Liver (tissue), 3 donors: ENCODE measurements at regions not wholly inside any gene's neighbourhood (a gene's known extent, or its start where the extent isn't known, plus 50 kb on each side); places are given as distances from the start of the nearest gene placed in this dataset.
"Not testable (repeated sequence)": the region's sequence is repeated elsewhere in the genome, so short reads cannot be mapped to it uniquely, and the experiment has no call there.

Source experiments
- GABPA ChIP-seq, 2 donors: IDR thresholded peaks in 1 of 2; conservative IDR thresholded peaks in 1 of 2; 2 replicates each; pipeline ENCODE4 v1.6.1; 2016; ENCODE audit warnings: antibody characterized with exemption in 2 of 2, mild to moderate bottlenecking in 1 of 2, moderate library complexity in 1 of 2
- JUND ChIP-seq, 2 donors: IDR thresholded peaks; 2 replicates each; pipeline ENCODE4 v1.6.1; 2016; ENCODE audit warnings: antibody characterized with exemption in 2 of 2
- NR2F2 ChIP-seq: IDR thresholded peaks from 2 replicates; pipeline ENCODE4 v1.6.1; 2016; ENCODE audit warnings: antibody characterized with exemption
- RAD21 ChIP-seq, 2 donors: IDR thresholded peaks; 2 replicates each; pipeline ENCODE4 v1.6.1; 2016; ENCODE audit warnings: antibody characterized with exemption in 2 of 2, mild to moderate bottlenecking in 2 of 2
- RXRA ChIP-seq, 2 donors: IDR thresholded peaks; 2 replicates each; pipeline ENCODE4 v1.6.1; 2017 to 2018; ENCODE audit warnings: antibody characterized with exemption in 2 of 2, mild to moderate bottlenecking in 1 of 2
- TAF1 ChIP-seq: conservative IDR thresholded peaks from 2 replicates; pipeline ENCODE4 v1.6.1; 2016; ENCODE audit warnings: antibody characterized with exemption, mild to moderate bottlenecking
- YY1 ChIP-seq: IDR thresholded peaks from 2 replicates; pipeline ENCODE4 v1.6.1; 2016; ENCODE audit warnings: antibody characterized with exemption, mild to moderate bottlenecking
- TF ChIP-seq, protein P1 (sequence below): fragments of 150-350 bp; IDR thresholded peaks from 2 replicates; pipeline ENCODE4 v1.5.1; 2017; ENCODE audit warnings: improper control_type of control experiment, low read depth, low read length; ENCODE audit not compliant: missing input control
- TF ChIP-seq, protein P2 (sequence below): IDR thresholded peaks from 2 replicates; pipeline ENCODE4 v1.6.1; 2016; ENCODE audit warnings: antibody characterized with exemption
- TF ChIP-seq, protein P3 (sequence below): IDR thresholded peaks from 2 replicates; pipeline ENCODE4 v1.6.1; 2016; ENCODE audit warnings: antibody characterized with exemption, mild to moderate bottlenecking
- donor health status: healthy.
- donor health status: healthy.

DNA sequence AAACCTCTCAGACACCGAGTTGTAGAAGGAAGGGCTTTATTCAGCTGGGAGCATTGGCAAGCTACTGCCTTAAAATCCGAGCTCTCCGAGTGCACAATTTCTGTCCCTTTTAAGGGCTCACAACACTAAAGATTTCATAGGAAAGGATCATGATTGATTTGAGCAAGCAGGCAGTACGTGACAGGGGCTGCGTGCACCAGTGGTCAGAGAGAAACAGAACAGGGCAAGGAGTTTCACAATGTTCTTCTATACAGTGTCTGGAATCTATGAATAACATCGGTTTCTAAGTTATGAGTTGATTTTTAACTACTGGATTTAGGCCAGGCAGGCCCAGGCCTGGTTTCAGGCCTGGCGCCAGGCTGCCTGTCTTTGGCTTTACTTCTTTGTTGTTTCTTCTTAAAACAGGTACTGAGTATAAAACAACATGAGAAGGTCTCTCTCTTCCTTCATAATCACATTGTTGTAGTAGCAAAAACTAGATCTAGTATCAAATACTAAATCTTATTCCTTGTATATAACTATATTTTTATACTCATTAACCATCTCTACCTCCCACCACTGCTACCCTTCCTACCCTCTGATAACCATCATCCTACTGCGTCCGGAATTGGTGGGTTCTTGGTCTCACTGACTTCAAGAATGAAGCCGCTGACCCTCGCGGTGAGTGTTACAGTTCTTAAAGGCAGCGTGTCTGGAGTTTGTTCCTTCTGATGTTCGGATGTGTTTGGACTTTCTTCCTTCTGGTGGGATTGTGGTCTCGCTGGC lies 1212.5 kb downstream of the OTOL1 start:
- not testable (repeated sequence) for TF ChIP-seq TAF1; RXRA (IDR thresholded peaks at IDR 0.05); JUND (IDR thresholded peaks at IDR 0.05); GABPA (IDR thresholded peaks at IDR 0.05 in 1 of 2, conservative IDR thresholded peaks at IDR 0.05 in 1 of 2); YY1; RAD21 (IDR thresholded peaks at IDR 0.05); NR2F2
- TF ChIP-seq, protein P1, sequence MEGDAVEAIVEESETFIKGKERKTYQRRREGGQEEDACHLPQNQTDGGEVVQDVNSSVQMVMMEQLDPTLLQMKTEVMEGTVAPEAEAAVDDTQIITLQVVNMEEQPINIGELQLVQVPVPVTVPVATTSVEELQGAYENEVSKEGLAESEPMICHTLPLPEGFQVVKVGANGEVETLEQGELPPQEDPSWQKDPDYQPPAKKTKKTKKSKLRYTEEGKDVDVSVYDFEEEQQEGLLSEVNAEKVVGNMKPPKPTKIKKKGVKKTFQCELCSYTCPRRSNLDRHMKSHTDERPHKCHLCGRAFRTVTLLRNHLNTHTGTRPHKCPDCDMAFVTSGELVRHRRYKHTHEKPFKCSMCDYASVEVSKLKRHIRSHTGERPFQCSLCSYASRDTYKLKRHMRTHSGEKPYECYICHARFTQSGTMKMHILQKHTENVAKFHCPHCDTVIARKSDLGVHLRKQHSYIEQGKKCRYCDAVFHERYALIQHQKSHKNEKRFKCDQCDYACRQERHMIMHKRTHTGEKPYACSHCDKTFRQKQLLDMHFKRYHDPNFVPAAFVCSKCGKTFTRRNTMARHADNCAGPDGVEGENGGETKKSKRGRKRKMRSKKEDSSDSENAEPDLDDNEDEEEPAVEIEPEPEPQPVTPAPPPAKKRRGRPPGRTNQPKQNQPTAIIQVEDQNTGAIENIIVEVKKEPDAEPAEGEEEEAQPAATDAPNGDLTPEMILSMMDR = not testable (repeated sequence)
- TF ChIP-seq, protein P2, sequence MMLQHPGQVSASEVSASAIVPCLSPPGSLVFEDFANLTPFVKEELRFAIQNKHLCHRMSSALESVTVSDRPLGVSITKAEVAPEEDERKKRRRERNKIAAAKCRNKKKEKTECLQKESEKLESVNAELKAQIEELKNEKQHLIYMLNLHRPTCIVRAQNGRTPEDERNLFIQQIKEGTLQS = not testable (repeated sequence)
- TF ChIP-seq, protein P3, sequence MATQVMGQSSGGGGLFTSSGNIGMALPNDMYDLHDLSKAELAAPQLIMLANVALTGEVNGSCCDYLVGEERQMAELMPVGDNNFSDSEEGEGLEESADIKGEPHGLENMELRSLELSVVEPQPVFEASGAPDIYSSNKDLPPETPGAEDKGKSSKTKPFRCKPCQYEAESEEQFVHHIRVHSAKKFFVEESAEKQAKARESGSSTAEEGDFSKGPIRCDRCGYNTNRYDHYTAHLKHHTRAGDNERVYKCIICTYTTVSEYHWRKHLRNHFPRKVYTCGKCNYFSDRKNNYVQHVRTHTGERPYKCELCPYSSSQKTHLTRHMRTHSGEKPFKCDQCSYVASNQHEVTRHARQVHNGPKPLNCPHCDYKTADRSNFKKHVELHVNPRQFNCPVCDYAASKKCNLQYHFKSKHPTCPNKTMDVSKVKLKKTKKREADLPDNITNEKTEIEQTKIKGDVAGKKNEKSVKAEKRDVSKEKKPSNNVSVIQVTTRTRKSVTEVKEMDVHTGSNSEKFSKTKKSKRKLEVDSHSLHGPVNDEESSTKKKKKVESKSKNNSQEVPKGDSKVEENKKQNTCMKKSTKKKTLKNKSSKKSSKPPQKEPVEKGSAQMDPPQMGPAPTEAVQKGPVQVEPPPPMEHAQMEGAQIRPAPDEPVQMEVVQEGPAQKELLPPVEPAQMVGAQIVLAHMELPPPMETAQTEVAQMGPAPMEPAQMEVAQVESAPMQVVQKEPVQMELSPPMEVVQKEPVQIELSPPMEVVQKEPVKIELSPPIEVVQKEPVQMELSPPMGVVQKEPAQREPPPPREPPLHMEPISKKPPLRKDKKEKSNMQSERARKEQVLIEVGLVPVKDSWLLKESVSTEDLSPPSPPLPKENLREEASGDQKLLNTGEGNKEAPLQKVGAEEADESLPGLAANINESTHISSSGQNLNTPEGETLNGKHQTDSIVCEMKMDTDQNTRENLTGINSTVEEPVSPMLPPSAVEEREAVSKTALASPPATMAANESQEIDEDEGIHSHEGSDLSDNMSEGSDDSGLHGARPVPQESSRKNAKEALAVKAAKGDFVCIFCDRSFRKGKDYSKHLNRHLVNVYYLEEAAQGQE = not testable (repeated sequence)
